Endothelial cell of umbilical vein (primary cell): ENCODE measurements at regions not wholly inside any gene's neighbourhood (a gene's known extent, or its start where the extent isn't known, plus 50 kb on each side); places are given as distances from the start of the nearest gene placed in this dataset.

Source experiments
- EZH2 ChIP-seq: IDR thresholded peaks from 2 replicates; pipeline ENCODE4 v1.6.1; 2012; ENCODE audit warnings: borderline replicate concordance, low read depth, mild to moderate bottlenecking, moderate library complexity, low read length, inconsistent platforms; ENCODE audit not compliant: severe bottlenecking
- JUN ChIP-seq: IDR thresholded peaks from 2 replicates; pipeline ENCODE4 v1.6.1; 2011; ENCODE audit warnings: borderline replicate concordance, low read depth; ENCODE audit not compliant: insufficient read length, insufficient read depth
- POLR2A ChIP-seq: IDR thresholded peaks from 2 replicates; pipeline ENCODE4 v1.6.1; 2012; ENCODE audit warnings: low read depth, mild to moderate bottlenecking, control low read depth, low read length

- TF ChIP-seq POLR2A (no peak), JUN (no peak), EZH2 (no peak)
These were observed 645.2 kb upstream of the COX7C start for GRCh38 chr5:85972539-85972938.
